K562 (cell line): ENCODE measurements at regions not wholly inside any gene's neighbourhood (a gene's known extent, or its start where the extent isn't known, plus 50 kb on each side); places are given as distances from the start of the nearest gene placed in this dataset.

Experiments
- ATAC-seq: fragments of 200-7000 bp; cut with Tn5 transposase; 3 replicates; pipeline ENCODE4 v1.9.1; 2020; ENCODE audit warnings: moderate library complexity
- BruUV-seq: library from RNA; stranded (reverse); fragments of 400-500 nt; replicated peaks from 2 replicates; lab custom pipeline; 2021; lab: Mats Ljungman, UMichigan
- CTCF ChIA-PET: fragments of 300-600 bp; formaldehyde crosslinking; extraction: SDS; loops from one replicate; lab custom pipeline; 2021; ENCODE audit warnings: low intra/inter-chr PET ratio; lab: Yijun Ruan, JAX
- POLR2A ChIA-PET: fragments of 300-600, 350-650 bp; sonication (Branson Sonifier 250); formaldehyde crosslinking; extraction: SDS; loops from one replicate; lab custom pipeline; 2021; ENCODE audit warnings: antibody characterized with exemption, inconsistent platforms; lab: Yijun Ruan, JAX
- DNase-seq, 4 experiments: peaks; one replicate each; pipeline versions ENCODE4 v3.0.0 to v3.0.0-alpha.2; 2011 to 2018; ENCODE audit warnings: low spot score in 3 of 4, mixed read lengths in 3 of 4; ENCODE audit errors: extremely low read depth in 1 of 4
- FAIRE-seq: peaks from 2 replicates; lab custom pipeline; 2011; peaks lifted over from hg19 to GRCh38; lab: Jason Lieb, UNC
- H2AFZ ChIP-seq: 2 replicates; pipeline ENCODE4 v1.6.0; 2011; ENCODE audit warnings: low read depth, low read length, control low read depth, inconsistent platforms
- H3K27ac ChIP-seq: fragments of 200-600 bp; 3 replicates; pipeline ENCODE4 v1.8.0; 2011; ENCODE audit warnings: low read depth, mild to moderate bottlenecking, control low read depth, inconsistent platforms, low read length, moderate library complexity, mixed read lengths; ENCODE audit errors: extremely low read depth
- H3K27me3 ChIP-seq, 2 experiments: fragments of 300-600 bp in 1 of 2; 2 replicates in 1 of 2; 3 replicates in 1 of 2; pipeline versions ENCODE4 v1.6.0 to v1.8.0; 2011; ENCODE audit warnings: inconsistent platforms in 2 of 2, low read length in 2 of 2, mild to moderate bottlenecking in 1 of 2, mixed read lengths in 1 of 2, moderate library complexity in 1 of 2; ENCODE audit not compliant: control insufficient read depth in 2 of 2, insufficient read depth in 2 of 2
- H3K36me3 ChIP-seq: fragments of 300-600 bp; 3 replicates; pipeline ENCODE4 v1.8.0; 2011; ENCODE audit warnings: mild to moderate bottlenecking, low read length, inconsistent platforms; ENCODE audit not compliant: control insufficient read depth, insufficient read depth
- H3K4me1 ChIP-seq, 2 experiments: fragments of 200-600 bp in 1 of 2; replicated peaks in 1 of 2; 2 replicates in 1 of 2; 3 replicates in 1 of 2; pipeline versions ENCODE4 v1.5.1 to v1.8.0; 2011; ENCODE audit warnings: inconsistent platforms in 2 of 2, low read length in 2 of 2, mild to moderate bottlenecking in 1 of 2, mixed read lengths in 1 of 2, moderate library complexity in 1 of 2; ENCODE audit not compliant: control insufficient read depth in 2 of 2, insufficient read depth in 2 of 2
- H3K4me2 ChIP-seq: 2 replicates; pipeline ENCODE4 v1.6.1; 2011; ENCODE audit warnings: low read length, control low read depth, inconsistent platforms, mixed read lengths; ENCODE audit not compliant: insufficient read depth
- H3K4me3 ChIP-seq: fragments of 200-600 bp; sonication (generic), shearing (Covaris generic); 2 replicates; pipeline ENCODE4 v1.5.1; 2016; ENCODE audit warnings: control low read depth, inconsistent platforms
- H3K79me2 ChIP-seq: fragments of 200-600 bp; 3 replicates; pipeline ENCODE4 v1.8.0; 2011; ENCODE audit warnings: low read length, inconsistent platforms; ENCODE audit not compliant: control insufficient read depth, insufficient read depth
- H3K9ac ChIP-seq, 2 experiments: 2 replicates each; pipeline versions ENCODE4 v1.6.0 to v1.6.1; 2011; ENCODE audit warnings: low read depth in 2 of 2, low read length in 2 of 2, control low read depth in 1 of 2, inconsistent platforms in 1 of 2, mild to moderate bottlenecking in 1 of 2, mixed read lengths in 1 of 2; ENCODE audit not compliant: insufficient read depth in 1 of 2
- H3K9me1 ChIP-seq: one replicate; pipeline ENCODE4 v1.6.0; 2011; ENCODE audit warnings: inconsistent platforms, mild to moderate bottlenecking, low read length, moderate library complexity; ENCODE audit not compliant: control insufficient read depth, insufficient read depth
- H3K9me3 ChIP-seq: replicated peaks from 2 replicates; pipeline ENCODE4 v1.5.1; 2011; ENCODE audit warnings: low read depth, low read length, inconsistent platforms; ENCODE audit not compliant: control insufficient read depth, insufficient read depth
- H4K20me1 ChIP-seq: replicated peaks from 2 replicates; pipeline ENCODE4 v1.6.1; 2011; ENCODE audit warnings: low read length, inconsistent platforms, mixed read lengths; ENCODE audit not compliant: control insufficient read depth, insufficient read depth
- COPS2 ChIP-seq: fragments of 450-650 bp; conservative IDR thresholded peaks from 2 replicates; pipeline ENCODE4 v1.6.1; 2016; ENCODE audit warnings: mild to moderate bottlenecking, moderate library complexity
- DPF2 ChIP-seq: fragments of 450-650 bp; IDR thresholded peaks from 2 replicates; pipeline ENCODE4 v1.6.1; 2016
- GTF2F1 ChIP-seq: IDR thresholded peaks from 2 replicates; pipeline ENCODE4 v1.6.1; 2011; ENCODE audit warnings: low read depth, low read length, improper control_type of control experiment
- MTA2 ChIP-seq: fragments of 450-650 bp; IDR thresholded peaks from 2 replicates; pipeline ENCODE4 v1.6.1; 2016; ENCODE audit warnings: low read depth
- MTF1 ChIP-seq: fragments of 250-450 bp; sonication (Bioruptor Pico); IDR thresholded peaks from 2 replicates; pipeline ENCODE4 v1.9.0; 2021; ENCODE audit warnings: moderate library complexity, mild to moderate bottlenecking, inconsistent platforms, borderline replicate concordance
- POLR2B ChIP-seq: fragments of 450-650 bp; IDR thresholded peaks from 2 replicates; pipeline ENCODE4 v1.6.1; 2018; ENCODE audit warnings: low read depth; ENCODE audit not compliant: partially characterized antibody
- PYGO2 ChIP-seq: fragments of 450-650 bp; IDR thresholded peaks from 2 replicates; pipeline ENCODE4 v1.6.1; 2016; ENCODE audit warnings: mild to moderate bottlenecking, missing genetic modification characterization, moderate library complexity, missing compliant biosample characterization
- RUNX1 ChIP-seq: sonication (generic); IDR thresholded peaks from 2 replicates; pipeline ENCODE4 v1.6.1; 2016; ENCODE audit warnings: antibody characterized with exemption, low read depth
- SREBF2 ChIP-seq: sonication (generic); formaldehyde crosslinking; IDR thresholded peaks from 2 replicates; pipeline ENCODE4 v1.4.0; 2020; ENCODE audit warnings: mild to moderate bottlenecking, missing genetic modification reagents
- SRSF9 ChIP-seq: fragments of 200-400 bp; formaldehyde crosslinking; IDR thresholded peaks from 2 replicates; pipeline ENCODE4 v1.6.1; 2017; ENCODE audit warnings: low read depth, low read length, borderline replicate concordance
- TBP ChIP-seq: optimal IDR thresholded peaks from 2 replicates; pipeline ENCODE3; 2011; ENCODE audit warnings: low read depth, low read length, improper control_type of control experiment
- WGBS: fragments of 100-300 bp; shearing (Covaris generic); methylation state at CpG from one replicate; pipeline ENCODE4 v1.1.6; 2016; ENCODE audit warnings: low coverage, mixed read lengths; ENCODE audit not compliant: insufficient coverage; ENCODE audit errors: missing lambda C conversion rate; 5-methylcytosine and 5-hydroxymethylcytosine counted together
- in situ Hi-C: fragments of 300-500 bp; cut with MboI; formaldehyde crosslinking; loops from 4 replicates; pipeline ENCODE4 v1.15.0; 2018; ENCODE audit warnings: inconsistent platforms, mixed read lengths
- intact Hi-C: fragments of 100-400 bp; cut with micrococcal nuclease; formaldehyde crosslinking; loops from 2 replicates; pipeline ENCODE4 v1.14.2; 2022
- TF ChIP-seq, protein P1 (sequence below): fragments of 250-450 bp; sonication (Bioruptor Pico); IDR thresholded peaks from 2 replicates; pipeline ENCODE4 v1.4.0; 2020; ENCODE audit warnings: borderline replicate concordance
- TF ChIP-seq, protein P2 (sequence below): IDR thresholded peaks from 2 replicates; pipeline ENCODE4 v1.6.1; 2012; ENCODE audit warnings: low read depth, low read length, improper control_type of control experiment, borderline replicate concordance
- TF ChIP-seq, protein P3 (sequence below), 2 experiments: fragments of 450-650 bp; conservative IDR thresholded peaks; 2 replicates each; pipeline ENCODE4 v1.6.1; 2017; ENCODE audit warnings: mild to moderate bottlenecking in 2 of 2, moderate library complexity in 2 of 2
- TF ChIP-seq, protein P4 (sequence below): conservative IDR thresholded peaks from 2 replicates; pipeline ENCODE4 v1.6.1; 2011; ENCODE audit warnings: low read depth, mild to moderate bottlenecking, low read length; ENCODE audit not compliant: control insufficient read depth

DNA sequence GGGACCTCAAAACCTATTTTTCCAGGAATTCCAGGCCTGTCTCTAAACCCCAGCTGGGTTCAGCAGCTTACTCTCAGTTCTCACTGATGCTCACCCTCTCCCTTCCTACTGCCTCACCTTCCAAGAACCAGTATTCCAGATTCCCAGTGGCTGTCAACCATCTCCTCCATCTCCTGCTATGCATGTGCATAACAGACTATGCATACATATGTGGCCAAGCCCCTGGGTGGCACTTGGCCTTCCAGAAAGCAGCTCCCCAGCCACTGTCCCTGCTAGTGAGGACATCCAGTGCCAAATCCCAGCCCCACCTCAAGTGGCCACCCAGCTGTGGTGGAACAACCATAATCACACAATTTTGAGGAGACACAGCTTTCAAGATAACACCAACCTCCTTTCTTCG lies 475.7 kb upstream of the PKN2 start:
- DNase-seq: no peak
- H3K79me2 ChIP-seq: no peaks in the 10 kb centered on the region
- ATAC-seq: no peak
- H3K36me3 ChIP-seq: no peaks in the 10 kb centered on the region
- no peak overlapping the region for H3K4me3 ChIP-seq
- H3K4me2 ChIP-seq: no peak overlapping the region
- no TSS peak for BruUV-seq
- no peaks in the 10 kb centered on the region for H4K20me1 ChIP-seq
- H3K27me3 ChIP-seq: no peaks in the 10 kb centered on the region
- whole genome bisulfite sequencing: 0% methylated on average over 1 of the region's 1 CpG
- in situ Hi-C loops (no loop called here), intact Hi-C loops (no loop called here)
- no peaks in the 10 kb centered on the region for H3K9me3 ChIP-seq
- POLR2A ChIA-PET: no interaction called here
- no peak overlapping the region for H3K9ac ChIP-seq
- H3K4me1 ChIP-seq: no peaks in the 10 kb centered on the region
- FAIRE-seq: no peak
- no peak overlapping the region for H3K27ac ChIP-seq
- H2AFZ ChIP-seq: no peak overlapping the region
- H3K9me1 ChIP-seq: no peaks in the 10 kb centered on the region
- CTCF ChIA-PET: no interaction called here
- TF ChIP-seq GTF2F1: no peak
- no peak for TF ChIP-seq MTA2
- TF ChIP-seq SREBF2: no peak
- TF ChIP-seq POLR2B: no peak
- TF ChIP-seq, protein P1, sequence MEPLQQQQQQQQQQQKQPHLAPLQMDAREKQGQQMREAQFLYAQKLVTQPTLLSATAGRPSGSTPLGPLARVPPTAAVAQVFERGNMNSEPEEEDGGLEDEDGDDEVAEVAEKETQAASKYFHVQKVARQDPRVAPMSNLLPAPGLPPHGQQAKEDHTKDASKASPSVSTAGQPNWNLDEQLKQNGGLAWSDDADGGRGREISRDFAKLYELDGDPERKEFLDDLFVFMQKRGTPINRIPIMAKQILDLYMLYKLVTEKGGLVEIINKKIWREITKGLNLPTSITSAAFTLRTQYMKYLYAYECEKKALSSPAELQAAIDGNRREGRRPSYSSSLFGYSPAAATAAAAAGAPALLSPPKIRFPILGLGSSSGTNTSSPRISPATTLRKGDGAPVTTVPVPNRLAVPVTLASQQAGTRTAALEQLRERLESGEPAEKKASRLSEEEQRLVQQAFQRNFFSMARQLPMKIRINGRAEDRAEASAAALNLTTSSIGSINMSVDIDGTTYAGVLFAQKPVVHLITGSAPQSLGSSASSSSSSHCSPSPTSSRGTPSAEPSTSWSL (CRISPR knock-in tag): no peak
- TF ChIP-seq PYGO2 (tag): no peak
- TF ChIP-seq, protein P2, sequence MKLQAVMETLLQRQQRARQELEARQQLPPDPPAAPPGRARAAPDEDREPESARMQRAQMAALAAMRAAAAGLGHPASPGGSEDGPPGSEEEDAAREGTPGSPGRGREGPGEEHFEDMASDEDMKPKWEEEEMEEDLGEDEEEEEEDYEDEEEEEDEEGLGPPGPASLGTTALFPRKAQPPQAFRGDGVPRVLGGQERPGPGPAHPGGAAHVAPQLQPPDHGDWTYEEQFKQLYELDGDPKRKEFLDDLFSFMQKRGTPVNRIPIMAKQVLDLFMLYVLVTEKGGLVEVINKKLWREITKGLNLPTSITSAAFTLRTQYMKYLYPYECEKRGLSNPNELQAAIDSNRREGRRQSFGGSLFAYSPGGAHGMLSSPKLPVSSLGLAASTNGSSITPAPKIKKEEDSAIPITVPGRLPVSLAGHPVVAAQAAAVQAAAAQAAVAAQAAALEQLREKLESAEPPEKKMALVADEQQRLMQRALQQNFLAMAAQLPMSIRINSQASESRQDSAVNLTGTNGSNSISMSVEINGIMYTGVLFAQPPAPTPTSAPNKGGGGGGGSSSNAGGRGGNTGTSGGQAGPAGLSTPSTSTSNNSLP: no peak
- TF ChIP-seq, protein P3, sequence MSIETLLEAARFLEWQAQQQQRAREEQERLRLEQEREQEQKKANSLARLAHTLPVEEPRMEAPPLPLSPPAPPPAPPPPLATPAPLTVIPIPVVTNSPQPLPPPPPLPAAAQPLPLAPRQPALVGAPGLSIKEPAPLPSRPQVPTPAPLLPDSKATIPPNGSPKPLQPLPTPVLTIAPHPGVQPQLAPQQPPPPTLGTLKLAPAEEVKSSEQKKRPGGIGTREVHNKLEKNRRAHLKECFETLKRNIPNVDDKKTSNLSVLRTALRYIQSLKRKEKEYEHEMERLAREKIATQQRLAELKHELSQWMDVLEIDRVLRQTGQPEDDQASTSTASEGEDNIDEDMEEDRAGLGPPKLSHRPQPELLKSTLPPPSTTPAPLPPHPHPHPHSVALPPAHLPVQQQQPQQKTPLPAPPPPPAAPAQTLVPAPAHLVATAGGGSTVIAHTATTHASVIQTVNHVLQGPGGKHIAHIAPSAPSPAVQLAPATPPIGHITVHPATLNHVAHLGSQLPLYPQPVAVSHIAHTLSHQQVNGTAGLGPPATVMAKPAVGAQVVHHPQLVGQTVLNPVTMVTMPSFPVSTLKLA (conservative IDR thresholded peaks at IDR 0.05): no peak
- no peak for TF ChIP-seq RUNX1
- no peak for TF ChIP-seq SRSF9
- no peak for TF ChIP-seq COPS2
- TF ChIP-seq TBP: no peak
- no peak for TF ChIP-seq MTF1 (CRISPR knock-in tag)
- TF ChIP-seq, protein P4, sequence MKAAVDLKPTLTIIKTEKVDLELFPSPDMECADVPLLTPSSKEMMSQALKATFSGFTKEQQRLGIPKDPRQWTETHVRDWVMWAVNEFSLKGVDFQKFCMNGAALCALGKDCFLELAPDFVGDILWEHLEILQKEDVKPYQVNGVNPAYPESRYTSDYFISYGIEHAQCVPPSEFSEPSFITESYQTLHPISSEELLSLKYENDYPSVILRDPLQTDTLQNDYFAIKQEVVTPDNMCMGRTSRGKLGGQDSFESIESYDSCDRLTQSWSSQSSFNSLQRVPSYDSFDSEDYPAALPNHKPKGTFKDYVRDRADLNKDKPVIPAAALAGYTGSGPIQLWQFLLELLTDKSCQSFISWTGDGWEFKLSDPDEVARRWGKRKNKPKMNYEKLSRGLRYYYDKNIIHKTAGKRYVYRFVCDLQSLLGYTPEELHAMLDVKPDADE: no peak
- TF ChIP-seq DPF2: no peak
